A549 (cell line): ENCODE measurements at regions not wholly inside any gene's neighbourhood (a gene's known extent, or its start where the extent isn't known, plus 50 kb on each side); places are given as distances from the start of the nearest gene placed in this dataset.

Experiments
- BHLHE40 ChIP-seq: IDR thresholded peaks from 2 replicates; pipeline ENCODE4 v1.6.1; 2012; ENCODE audit warnings: low read depth, low read length, inconsistent platforms
- HDAC2 ChIP-seq: fragments of 200-600 bp; sonication (generic); IDR thresholded peaks from 2 replicates; pipeline ENCODE4 v1.6.1; 2016
- JUN ChIP-seq, 2 experiments: fragments of >200 bp; sonication (Bioruptor Twin); formaldehyde crosslinking; IDR thresholded peaks; 2 replicates in 1 of 2; 3 replicates in 1 of 2; pipeline ENCODE4 v1.6.1; 2016 to 2017
- JUNB ChIP-seq: fragments of >200 bp; sonication (Bioruptor Twin); formaldehyde crosslinking; IDR thresholded peaks from 2 replicates; pipeline ENCODE4 v1.6.1; 2016
- MYC ChIP-seq: IDR thresholded peaks from 2 replicates; pipeline ENCODE4 v1.6.1; 2012; ENCODE audit warnings: mild to moderate bottlenecking, inconsistent platforms, low read length, improper control_type of control experiment, borderline replicate concordance
- POLR2A ChIP-seq: IDR thresholded peaks from 2 replicates; pipeline ENCODE4 v1.6.1; 2012; ENCODE audit warnings: mild to moderate bottlenecking, low read length
- SREBF2 ChIP-seq: fragments of 450-650 bp; IDR thresholded peaks from 2 replicates; pipeline ENCODE4 v1.6.1; 2014; ENCODE audit warnings: mild to moderate bottlenecking, moderate library complexity
- TF ChIP-seq, protein P1 (sequence below): IDR thresholded peaks from 2 replicates; pipeline ENCODE4 v1.6.1; 2012
- TF ChIP-seq, protein P2 (sequence below): fragments of >200 bp; sonication (Bioruptor Twin); formaldehyde crosslinking; IDR thresholded peaks from 3 replicates; pipeline ENCODE4 v1.5.1; 2016

DNA sequence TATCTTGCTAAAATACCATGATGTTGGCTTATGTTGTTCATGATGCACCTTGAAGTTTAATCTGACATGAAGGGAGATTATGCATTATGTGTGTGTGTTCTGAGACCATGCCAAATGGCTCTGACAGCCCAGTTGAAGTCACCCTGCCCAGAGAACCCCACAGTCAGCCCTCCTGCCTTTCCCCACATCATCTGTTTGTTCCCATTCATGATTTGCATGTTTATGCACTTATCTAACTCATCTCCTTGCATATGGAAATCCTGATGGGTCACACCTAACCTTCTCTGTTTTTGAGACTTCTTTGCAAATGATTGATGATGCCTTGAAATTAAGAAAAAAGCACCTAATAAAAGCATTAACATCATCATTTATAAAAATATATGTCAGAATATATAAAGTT lies 752.2 kb downstream of the GALR1 start:
- TF ChIP-seq, protein P1, sequence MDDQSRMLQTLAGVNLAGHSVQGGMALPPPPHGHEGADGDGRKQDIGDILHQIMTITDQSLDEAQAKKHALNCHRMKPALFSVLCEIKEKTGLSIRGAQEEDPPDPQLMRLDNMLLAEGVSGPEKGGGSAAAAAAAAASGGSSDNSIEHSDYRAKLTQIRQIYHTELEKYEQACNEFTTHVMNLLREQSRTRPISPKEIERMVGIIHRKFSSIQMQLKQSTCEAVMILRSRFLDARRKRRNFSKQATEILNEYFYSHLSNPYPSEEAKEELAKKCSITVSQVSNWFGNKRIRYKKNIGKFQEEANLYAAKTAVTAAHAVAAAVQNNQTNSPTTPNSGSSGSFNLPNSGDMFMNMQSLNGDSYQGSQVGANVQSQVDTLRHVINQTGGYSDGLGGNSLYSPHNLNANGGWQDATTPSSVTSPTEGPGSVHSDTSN, result no peak
- TF ChIP-seq JUN (IDR thresholded peaks at IDR 0.05) (no peak), JUNB (no peak), SREBF2 (no peak), MYC (no peak), BHLHE40 (no peak), POLR2A (no peak), HDAC2 (no peak)
- TF ChIP-seq, protein P2, sequence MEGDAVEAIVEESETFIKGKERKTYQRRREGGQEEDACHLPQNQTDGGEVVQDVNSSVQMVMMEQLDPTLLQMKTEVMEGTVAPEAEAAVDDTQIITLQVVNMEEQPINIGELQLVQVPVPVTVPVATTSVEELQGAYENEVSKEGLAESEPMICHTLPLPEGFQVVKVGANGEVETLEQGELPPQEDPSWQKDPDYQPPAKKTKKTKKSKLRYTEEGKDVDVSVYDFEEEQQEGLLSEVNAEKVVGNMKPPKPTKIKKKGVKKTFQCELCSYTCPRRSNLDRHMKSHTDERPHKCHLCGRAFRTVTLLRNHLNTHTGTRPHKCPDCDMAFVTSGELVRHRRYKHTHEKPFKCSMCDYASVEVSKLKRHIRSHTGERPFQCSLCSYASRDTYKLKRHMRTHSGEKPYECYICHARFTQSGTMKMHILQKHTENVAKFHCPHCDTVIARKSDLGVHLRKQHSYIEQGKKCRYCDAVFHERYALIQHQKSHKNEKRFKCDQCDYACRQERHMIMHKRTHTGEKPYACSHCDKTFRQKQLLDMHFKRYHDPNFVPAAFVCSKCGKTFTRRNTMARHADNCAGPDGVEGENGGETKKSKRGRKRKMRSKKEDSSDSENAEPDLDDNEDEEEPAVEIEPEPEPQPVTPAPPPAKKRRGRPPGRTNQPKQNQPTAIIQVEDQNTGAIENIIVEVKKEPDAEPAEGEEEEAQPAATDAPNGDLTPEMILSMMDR, result no peak
